HG03064 (cell line): ENCODE measurements at regions not wholly inside any gene's neighbourhood (a gene's known extent, or its start where the extent isn't known, plus 50 kb on each side); places are given as distances from the start of the nearest gene placed in this dataset.

Experiments used
- ATAC-seq: cut with Tn5 transposase; IDR thresholded peaks from one replicate; pipeline ENCODE4 v1.9.1; 2021; ENCODE audit warnings: low read depth; ENCODE audit not compliant: unreplicated experiment

- ATAC-seq = no peak
Observed at GRCh38 chr1:244187310-244187709, 136.2 kb downstream of the ZBTB18 start.

GRCh38 chr1:244191581-244191980, 140.5 kb downstream of the ZBTB18 start:
- ATAC-seq = no peak

- ATAC-seq = no peak
Observed at GRCh38 chr1:244192325-244192724, 141.2 kb downstream of the ZBTB18 start.

GRCh38 chr1:244196571-244197285, 145.6 kb downstream of the ZBTB18 start:
- no peak for ATAC-seq

- ATAC-seq = no peak
Observed at GRCh38 chr1:244197851-244198375, 146.8 kb downstream of the ZBTB18 start.

GRCh38 chr1:244199902-244200301, 148.8 kb downstream of the ZBTB18 start:
- ATAC-seq = no peak

GRCh38 chr1:244200596-244200995, 149.5 kb downstream of the ZBTB18 start:
- ATAC-seq = no peak

- no peak for ATAC-seq
Observed at GRCh38 chr1:244201750-244202149, 150.7 kb downstream of the ZBTB18 start.

GRCh38 chr1:244204004-244204403, 152.9 kb downstream of the ZBTB18 start:
- ATAC-seq = no peak

GRCh38 chr1:244205171-244205570, 154.1 kb downstream of the ZBTB18 start:
- no peak for ATAC-seq

- ATAC-seq = no peak
Observed at GRCh38 chr1:244205906-244206305, 154.8 kb downstream of the ZBTB18 start.

GRCh38 chr1:244207042-244207934, 156.2 kb downstream of the ZBTB18 start:
- no peak for ATAC-seq

GRCh38 chr1:244207935-244208244, 156.8 kb downstream of the ZBTB18 start:
- ATAC-seq = no peak

- no peak for ATAC-seq
Observed at GRCh38 chr1:244209955-244210354, 158.9 kb downstream of the ZBTB18 start.

- no peak for ATAC-seq
Observed at GRCh38 chr1:244210884-244211558, 159.9 kb downstream of the ZBTB18 start.

GRCh38 chr1:244211559-244211944, 160.5 kb downstream of the ZBTB18 start:
- ATAC-seq = no peak

- no peak for ATAC-seq
Observed at GRCh38 chr1:244212219-244212618, 161.1 kb downstream of the ZBTB18 start.

GRCh38 chr1:244212797-244213475, 161.9 kb downstream of the ZBTB18 start:
- no peak for ATAC-seq

- no peak for ATAC-seq
Observed at GRCh38 chr1:244214009-244214967, 163.2 kb downstream of the ZBTB18 start.
